H1 (cell line): ENCODE measurements at regions not wholly inside any gene's neighbourhood (a gene's known extent, or its start where the extent isn't known, plus 50 kb on each side); places are given as distances from the start of the nearest gene placed in this dataset.

ENCODE experiments used
- CTCF ChIA-PET: fragments of 300-600 bp; sonication (Branson Sonifier 250); formaldehyde crosslinking; loops from one replicate; lab custom pipeline; 2021; ENCODE audit not compliant: partially characterized antibody; lab: Charles Lee
- POLR2A ChIA-PET: fragments of 300-600 bp; sonication (Branson Sonifier 250); formaldehyde crosslinking; loops from one replicate; lab custom pipeline; 2021; ENCODE audit warnings: inconsistent platforms; ENCODE audit not compliant: partially characterized antibody; lab: Charles Lee
- DNase-seq, 2 experiments: peaks; one replicate each; pipeline versions ENCODE4 v3.0.0 to v3.0.0-alpha.2; 2010 to 2022; ENCODE audit warnings: low spot score in 2 of 2, low read depth in 1 of 2, mixed read lengths in 1 of 2
- FAIRE-seq: peaks from 2 replicates; lab custom pipeline; 2011; peaks lifted over from hg19 to GRCh38; lab: Jason Lieb, UNC
- H2AFZ ChIP-seq: 2 replicates; pipeline ENCODE4 v1.8.1; 2012; ENCODE audit warnings: low read length, inconsistent platforms
- H2AK5ac ChIP-seq: 2 replicates; pipeline ENCODE4 v1.6.1; 2013; ENCODE audit warnings: low read depth, low read length
- H2BK120ac ChIP-seq: replicated peaks from 2 replicates; pipeline ENCODE3; 2013; ENCODE audit warnings: low read depth, low read length, inconsistent platforms
- H2BK12ac ChIP-seq: 2 replicates; pipeline ENCODE4 v1.6.1; 2013; ENCODE audit warnings: low read depth, low read length
- H2BK15ac ChIP-seq: 2 replicates; pipeline ENCODE4 v1.6.1; 2013; ENCODE audit warnings: low read length
- H2BK20ac ChIP-seq: 2 replicates; pipeline ENCODE4 v1.6.1; 2013; ENCODE audit warnings: low read length
- H2BK5ac ChIP-seq: 2 replicates; pipeline ENCODE4 v1.6.1; 2013; ENCODE audit warnings: low read depth, low read length
- H3K14ac ChIP-seq: 2 replicates; pipeline ENCODE4 v1.6.1; 2013; ENCODE audit warnings: inconsistent platforms; ENCODE audit not compliant: insufficient read length
- H3K18ac ChIP-seq: 2 replicates; pipeline ENCODE4 v1.6.1; 2013; ENCODE audit warnings: low read length; ENCODE audit errors: extremely low read depth
- H3K23ac ChIP-seq: 2 replicates; pipeline ENCODE4 v1.6.1; 2013; ENCODE audit warnings: inconsistent platforms; ENCODE audit not compliant: insufficient read length
- H3K23me2 ChIP-seq: 2 replicates; pipeline ENCODE4 v1.6.1; 2013; ENCODE audit warnings: low read depth, low read length
- H3K27ac ChIP-seq: 2 replicates; pipeline ENCODE4 v1.6.1; 2011; ENCODE audit warnings: low read depth, low read length, inconsistent platforms
- H3K27me3 ChIP-seq, 4 experiments: replicated peaks in 1 of 4; 1 replicate in 1 of 4; 2 replicates in 3 of 4; pipeline versions ENCODE4 v1.6.1 to v1.8.1; 2011 to 2013; ENCODE audit warnings: low read length in 3 of 4, mild to moderate bottlenecking in 3 of 4, inconsistent platforms in 2 of 4, mixed read lengths in 2 of 4, moderate library complexity in 1 of 4; ENCODE audit not compliant: control insufficient read depth in 3 of 4, insufficient read depth in 3 of 4; ENCODE audit errors: extremely low read depth in 1 of 4
- H3K36me3 ChIP-seq, 4 experiments: 2 replicates each; pipeline versions ENCODE4 v1.6.1 to v1.8.1; 2011 to 2013; ENCODE audit warnings: mild to moderate bottlenecking in 4 of 4, low read length in 3 of 4, moderate library complexity in 2 of 4, control low read depth in 1 of 4, inconsistent platforms in 1 of 4; ENCODE audit not compliant: insufficient read depth in 4 of 4, control insufficient read depth in 2 of 4
- H3K4ac ChIP-seq: replicated peaks from 2 replicates; pipeline ENCODE3; 2013; ENCODE audit warnings: low read length, low read depth, mixed read lengths, inconsistent platforms; ENCODE audit not compliant: insufficient read length
- H3K4me1 ChIP-seq, 4 experiments: replicated peaks in 1 of 4; 1 replicate in 1 of 4; 2 replicates in 3 of 4; pipeline versions ENCODE4 v1.6.1 to v1.8.1; 2011 to 2013; ENCODE audit warnings: low read length in 3 of 4, inconsistent platforms in 2 of 4, mixed read lengths in 1 of 4; ENCODE audit not compliant: insufficient read depth in 4 of 4, control insufficient read depth in 3 of 4
- H3K4me2 ChIP-seq, 2 experiments: 2 replicates each; pipeline versions ENCODE4 v1.6.1 to v1.8.1; 2011 to 2013; ENCODE audit warnings: low read depth in 2 of 2, low read length in 2 of 2, control low read depth in 1 of 2, inconsistent platforms in 1 of 2, mild to moderate bottlenecking in 1 of 2; ENCODE audit not compliant: insufficient read depth in 1 of 2
- H3K4me3 ChIP-seq, 4 experiments: fragments of 200-600, 300-600 bp in 1 of 4; sonication (generic), shearing (Covaris generic), sonication (Bioruptor Twin) in 1 of 4; 2 replicates each; pipeline versions ENCODE4 v1.5.1 to v1.8.1; 2011 to 2016; ENCODE audit warnings: low read length in 4 of 4, low read depth in 3 of 4, control low read depth in 2 of 4, inconsistent platforms in 2 of 4, mild to moderate bottlenecking in 2 of 4, mixed read lengths in 1 of 4, moderate library complexity in 1 of 4; ENCODE audit not compliant: insufficient read depth in 2 of 4; ENCODE audit errors: extremely low read depth in 1 of 4
- H3K56ac ChIP-seq: replicated peaks from 2 replicates; pipeline ENCODE3; 2013; ENCODE audit warnings: low read depth, mild to moderate bottlenecking, mixed read lengths, low read length, inconsistent platforms; ENCODE audit not compliant: insufficient read length
- H3K79me1 ChIP-seq: 2 replicates; pipeline ENCODE4 v1.6.1; 2013; ENCODE audit warnings: low read depth, low read length, control low read depth
- H3K79me2 ChIP-seq, 2 experiments: 2 replicates each; pipeline versions ENCODE4 v1.6.1 to v1.8.1; 2012 to 2013; ENCODE audit warnings: low read length in 2 of 2, mild to moderate bottlenecking in 2 of 2, inconsistent platforms in 1 of 2; ENCODE audit not compliant: insufficient read depth in 2 of 2, control insufficient read depth in 1 of 2
- H3K9ac ChIP-seq, 4 experiments: replicated peaks in 1 of 4; 1 replicate in 1 of 4; 2 replicates in 3 of 4; pipeline versions ENCODE4 v1.6.1 to v1.8.1; 2011 to 2013; ENCODE audit warnings: low read depth in 3 of 4, low read length in 3 of 4, control low read depth in 2 of 4, mild to moderate bottlenecking in 2 of 4, moderate library complexity in 2 of 4, inconsistent platforms in 1 of 4; ENCODE audit errors: extremely low read depth in 1 of 4
- H3K9me3 ChIP-seq, 2 experiments: 2 replicates each; pipeline versions ENCODE4 v1.6.1 to v1.8.1; 2012 to 2013; ENCODE audit warnings: mild to moderate bottlenecking in 2 of 2, moderate library complexity in 2 of 2, control low read depth in 1 of 2, inconsistent platforms in 1 of 2, low read depth in 1 of 2, low read length in 1 of 2, mixed read lengths in 1 of 2; ENCODE audit not compliant: insufficient read depth in 2 of 2
- H4K20me1 ChIP-seq, 2 experiments: replicated peaks in 1 of 2; 2 replicates each; pipeline versions ENCODE3 to v1.8.1; 2011 to 2013; ENCODE audit warnings: inconsistent platforms in 2 of 2, low read length in 2 of 2, mild to moderate bottlenecking in 1 of 2; ENCODE audit not compliant: insufficient read depth in 2 of 2, control insufficient read depth in 1 of 2
- H4K5ac ChIP-seq: 2 replicates; pipeline ENCODE4 v1.6.1; 2013; ENCODE audit warnings: low read length, low read depth, mixed read lengths, inconsistent platforms; ENCODE audit not compliant: insufficient read length
- H4K8ac ChIP-seq: 2 replicates; pipeline ENCODE4 v1.8.0; 2013; ENCODE audit warnings: mild to moderate bottlenecking, moderate library complexity, low read length, inconsistent platforms; ENCODE audit not compliant: insufficient read depth; ENCODE audit errors: extremely low read depth
- H4K91ac ChIP-seq: replicated peaks from 2 replicates; pipeline ENCODE3; 2013; ENCODE audit warnings: low read length, mixed read lengths, inconsistent platforms; ENCODE audit not compliant: insufficient read length
- CREB1 ChIP-seq: IDR thresholded peaks from 2 replicates; pipeline ENCODE4 v1.6.1; 2012; ENCODE audit warnings: inconsistent platforms
- FOSL1 ChIP-seq: IDR thresholded peaks from 2 replicates; pipeline ENCODE4 v1.6.1; 2011; ENCODE audit warnings: mild to moderate bottlenecking, low read depth, low read length, moderate library complexity; ENCODE audit not compliant: insufficient read depth
- HDAC2 ChIP-seq, 2 experiments: fragments of 300-600 bp in 1 of 2; sonication (generic) in 1 of 2; IDR thresholded peaks; 2 replicates each; pipeline ENCODE4 v1.6.1; 2011 to 2012; ENCODE audit warnings: low read depth in 2 of 2, low read length in 2 of 2, mild to moderate bottlenecking in 2 of 2, moderate library complexity in 2 of 2, borderline replicate concordance in 1 of 2, inconsistent platforms in 1 of 2
- KDM1A ChIP-seq: fragments of 200-600, 300-600 bp; sonication (generic); IDR thresholded peaks from 2 replicates; pipeline ENCODE4 v1.7.1; 2016; ENCODE audit warnings: mild to moderate bottlenecking, low read length, borderline replicate concordance
- MAFK ChIP-seq: IDR thresholded peaks from 2 replicates; pipeline ENCODE4 v1.6.1; 2012; ENCODE audit warnings: low read depth, mild to moderate bottlenecking, improper control_type of control experiment, low read length
- RFX5 ChIP-seq: IDR thresholded peaks from 2 replicates; pipeline ENCODE4 v1.6.1; 2011; ENCODE audit warnings: low read depth, low read length, improper control_type of control experiment, borderline replicate concordance
- SRF ChIP-seq: IDR thresholded peaks from 2 replicates; pipeline ENCODE4 v1.6.1; 2011; ENCODE audit warnings: mild to moderate bottlenecking, low read depth, low read length, moderate library complexity
- TBP ChIP-seq: IDR thresholded peaks from 2 replicates; pipeline ENCODE4 v1.6.1; 2011; ENCODE audit warnings: low read depth, low read length, improper control_type of control experiment
- WGBS, 2 experiments: shearing (Covaris generic) in 1 of 2; methylation state at CpG; one replicate each; pipeline versions ENCODE4 v1.1.6 to v1.1.7; 2013 to 2015; ENCODE audit warnings: low lambda C conversion rate in 2 of 2, mixed read lengths in 2 of 2, inconsistent platforms in 1 of 2, low coverage in 1 of 2, missing lambda C conversion rate in 1 of 2; ENCODE audit not compliant: insufficient replicate concordance in 2 of 2, insufficient coverage in 1 of 2, insufficient read length in 1 of 2; ENCODE audit errors: extremely low coverage in 1 of 2, missing lambda C conversion rate in 1 of 2; 5-methylcytosine and 5-hydroxymethylcytosine counted together

- Histone ChIP-seq H3K4me2 (no peak overlapping the region), H3K9ac (no peak overlapping the region), H3K23ac (no peak overlapping the region), H3K23me2 (no peaks in the 10 kb centered on the region), H4K5ac (no peak overlapping the region), H3K36me3 (no peaks in the 10 kb centered on the region), H3K14ac (no peak overlapping the region), H3K27me3 (no peaks in the 10 kb centered on the region), H3K27ac (no peak overlapping the region), H3K56ac (no peak overlapping the region), H2BK20ac (no peak overlapping the region), H3K4me3 (no peak overlapping the region), H4K20me1 (no peaks in the 10 kb centered on the region), H3K4ac (no peak overlapping the region), H3K4me1 (peaks cover 0 to 3% (median 0%) of the 10 kb centered on the region in 4 experiments; a peak in 2 of 7 replicates), H2BK15ac (no peak overlapping the region), H3K9me3 (no peaks in the 10 kb centered on the region), H3K18ac (no peak overlapping the region), H2BK120ac (no peak overlapping the region), H2BK5ac (no peak overlapping the region), H2AK5ac (no peak overlapping the region), H4K8ac (no peak overlapping the region), H2AFZ (no peak overlapping the region), H3K79me1 (no peaks in the 10 kb centered on the region), H4K91ac (no peak overlapping the region), H3K79me2 (no peaks in the 10 kb centered on the region), H2BK12ac (no peak overlapping the region)
- 86% methylated on average over 2 of the region's 2 CpGs; no CpG with 5 or more reads in 1 of the 2 experiments for WGBS, 2 experiments
- CTCF ChIA-PET, result interaction anchor here (1.0 to 1.3 kb wide), 3 partner anchors 11 to 109 kb away, joined by 3 read pairs; no protein-coding TSS in a partner anchor
- FAIRE-seq (no peak), DNase-seq (no peak)
- POLR2A ChIA-PET, result interaction anchor here (1.1 to 1.6 kb wide), 2 partner anchors 10 to 113 kb away, joined by 3 to 4 read pairs; partner anchors contain the start of gene BCL6
- no peak for TF ChIP-seq TBP
- TF ChIP-seq CREB1, result no peak
- no peak for TF ChIP-seq HDAC2 (IDR thresholded peaks at IDR 0.05; ENCODE audit: borderline replicate concordance in 1 of 2, low read depth in 2 of 2, low read length in 2 of 2)
- no peak for TF ChIP-seq KDM1A
- peak; percentile 62 for TF ChIP-seq MAFK
- no peak for TF ChIP-seq SRF
- no peak for TF ChIP-seq FOSL1
- TF ChIP-seq RFX5, result no peak
These were observed 113.4 kb upstream of the BCL6 start for GRCh38 chr3:187858711-187859110.
